Stimulated activated effector memory CD8-positive, alpha-beta T cell treated with anti-CD3 and anti-CD28 coated beads, Interleukin-12 subunit alpha, Interleukin-12 subunit beta, amount 100 ng/mL, for 72 hours (primary cell): ENCODE measurements at regions not wholly inside any gene's neighbourhood (a gene's known extent, or its start where the extent isn't known, plus 50 kb on each side); places are given as distances from the start of the nearest gene placed in this dataset.
A peak's percentile ranks its signal among the peaks of the same experiment; 100 is the strongest.

Source experiments
- ATAC-seq: fragments of 150-1000 bp; cut with Tn5 transposase; 2 replicates; pipeline ENCODE4 v1.10.0; 2021
- DNase-seq, 2 donors: peaks; one replicate each; pipeline ENCODE4 v3.0.0; 2021 to 2022; ENCODE audit warnings: low spot score in 2 of 2
- H3K27ac Mint-ChIP-seq: one replicate; pipeline ENCODE4 v1.8.0; 2022; ENCODE audit warnings: mild to moderate bottlenecking, mixed read lengths
- H3K36me3 Mint-ChIP-seq: one replicate; pipeline ENCODE4 v1.8.0; 2022; ENCODE audit warnings: mild to moderate bottlenecking, mixed read lengths
- H3K4me1 Mint-ChIP-seq: one replicate; pipeline ENCODE4 v1.8.0; 2022; ENCODE audit warnings: mixed read lengths
- H3K4me3 Mint-ChIP-seq: one replicate; pipeline ENCODE4 v1.8.0; 2022; ENCODE audit warnings: mild to moderate bottlenecking, mixed read lengths
- H3K9me3 Mint-ChIP-seq: one replicate; pipeline ENCODE4 v1.8.0; 2022; ENCODE audit warnings: mixed read lengths

GRCh38 chr3:27585429-27585828, 101.2 kb upstream of the SLC4A7 start:
- Mint-ChIP-seq H3K27ac (no peak overlapping the region), H3K4me3 (no peak overlapping the region), H3K4me1 (peaks cover 10% of the 10 kb centered on the region), H3K36me3 (no peaks in the 10 kb centered on the region), H3K9me3 (no peaks in the 10 kb centered on the region)
- DNase-seq (no peak), ATAC-seq (no peak)

GRCh38 chr3:27584874-27585273, 100.7 kb upstream of the SLC4A7 start:
- Mint-ChIP-seq H3K27ac (no peak overlapping the region), H3K36me3 (no peaks in the 10 kb centered on the region), H3K4me1 (peaks cover 4% of the 10 kb centered on the region), H3K4me3 (no peak overlapping the region), H3K9me3 (no peaks in the 10 kb centered on the region)
- no peak for DNase-seq
- ATAC-seq = no peak

- Mint-ChIP-seq H3K9me3 (no peaks in the 10 kb centered on the region), H3K4me1 (peaks cover 5% of the 10 kb centered on the region), H3K4me3 (no peak overlapping the region), H3K27ac (peak overlapping the region; percentile 46), H3K36me3 (no peaks in the 10 kb centered on the region)
- DNase-seq (no peak), ATAC-seq (no peak)
Measured at GRCh38 chr3:27581852-27582251, 97.7 kb upstream of the SLC4A7 start.

- Mint-ChIP-seq H3K36me3 (no peaks in the 10 kb centered on the region), H3K4me1 (peaks cover 14% of the 10 kb centered on the region), H3K4me3 (no peak overlapping the region), H3K9me3 (no peaks in the 10 kb centered on the region), H3K27ac (no peak overlapping the region)
- DNase-seq = no peak
- no peak for ATAC-seq
Measured at GRCh38 chr3:27578032-27578431, 93.8 kb upstream of the SLC4A7 start.

GRCh38 chr3:27577504-27577903, 93.3 kb upstream of the SLC4A7 start:
- Mint-ChIP-seq H3K9me3 (no peaks in the 10 kb centered on the region), H3K4me1 (peaks cover 14% of the 10 kb centered on the region), H3K36me3 (no peaks in the 10 kb centered on the region), H3K27ac (no peak overlapping the region), H3K4me3 (no peak overlapping the region)
- ATAC-seq (no peak), DNase-seq (no peak)

- Mint-ChIP-seq H3K4me1 (peaks cover 14% of the 10 kb centered on the region), H3K36me3 (no peaks in the 10 kb centered on the region), H3K9me3 (no peaks in the 10 kb centered on the region), H3K4me3 (no peak overlapping the region), H3K27ac (no peak overlapping the region)
- ATAC-seq (no peak), DNase-seq (no peak)
Measured at GRCh38 chr3:27576171-27576570, 92.0 kb upstream of the SLC4A7 start.

- peak overlapping the region; percentile 77 for H3K27ac Mint-ChIP-seq
- H3K4me3 Mint-ChIP-seq = no peak overlapping the region
- no peaks in the 10 kb centered on the region for H3K36me3 Mint-ChIP-seq
- no peaks in the 10 kb centered on the region for H3K9me3 Mint-ChIP-seq
- DNase-seq (no peak), ATAC-seq (peak; percentile 62)
- H3K4me1 Mint-ChIP-seq = peaks cover 14% of the 10 kb centered on the region
Measured at GRCh38 chr3:27575499-27575898, 91.3 kb upstream of the SLC4A7 start.

- DNase-seq (no peak), ATAC-seq (no peak)
- Mint-ChIP-seq H3K36me3 (no peaks in the 10 kb centered on the region), H3K9me3 (no peaks in the 10 kb centered on the region), H3K27ac (no peak overlapping the region), H3K4me3 (no peak overlapping the region), H3K4me1 (peaks cover 10% of the 10 kb centered on the region)
Measured at GRCh38 chr3:27574438-27574795, 90.2 kb upstream of the SLC4A7 start.

- H3K36me3 Mint-ChIP-seq = no peaks in the 10 kb centered on the region
- no peak for DNase-seq
Measured at GRCh38 chr3:27573780-27574437, 89.7 kb upstream of the SLC4A7 start.

GRCh38 chr3:27573138-27573537, 89.0 kb upstream of the SLC4A7 start:
- no peak for DNase-seq
- no peak for ATAC-seq
- H3K4me3 Mint-ChIP-seq = no peak overlapping the region
- no peaks in the 10 kb centered on the region for H3K36me3 Mint-ChIP-seq
- no peak overlapping the region for H3K27ac Mint-ChIP-seq
- no peaks in the 10 kb centered on the region for H3K9me3 Mint-ChIP-seq
- peaks cover 9% of the 10 kb centered on the region for H3K4me1 Mint-ChIP-seq

More at GRCh38 chr3:27573780-27574437, 89.7 kb upstream of the SLC4A7 start:
- H3K27ac Mint-ChIP-seq = no peak overlapping the region
- peaks cover 9% of the 10 kb centered on the region for H3K4me1 Mint-ChIP-seq
- ATAC-seq = no peak
- H3K4me3 Mint-ChIP-seq = no peak overlapping the region
- no peaks in the 10 kb centered on the region for H3K9me3 Mint-ChIP-seq

- Mint-ChIP-seq H3K9me3 (no peaks in the 10 kb centered on the region), H3K4me1 (peaks cover 9% of the 10 kb centered on the region), H3K36me3 (no peaks in the 10 kb centered on the region), H3K4me3 (no peak overlapping the region), H3K27ac (no peak overlapping the region)
- ATAC-seq (no peak), DNase-seq (no peak)
Measured at GRCh38 chr3:27571345-27571744, 87.2 kb upstream of the SLC4A7 start.

GRCh38 chr3:27570421-27571106, 86.4 kb upstream of the SLC4A7 start:
- Mint-ChIP-seq H3K9me3 (no peaks in the 10 kb centered on the region), H3K27ac (no peak overlapping the region), H3K4me3 (no peak overlapping the region), H3K36me3 (no peaks in the 10 kb centered on the region), H3K4me1 (peaks cover 6% of the 10 kb centered on the region)
- ATAC-seq (no peak), DNase-seq (no peak)

GRCh38 chr3:27568393-27568792, 84.2 kb upstream of the SLC4A7 start:
- ATAC-seq (no peak), DNase-seq (no peak)
- no peaks in the 10 kb centered on the region for H3K9me3 Mint-ChIP-seq
- peaks cover 6% of the 10 kb centered on the region for H3K4me1 Mint-ChIP-seq
- no peak overlapping the region for H3K27ac Mint-ChIP-seq
- no peak overlapping the region for H3K4me3 Mint-ChIP-seq
- H3K36me3 Mint-ChIP-seq = no peaks in the 10 kb centered on the region

- Mint-ChIP-seq H3K27ac (no peak overlapping the region), H3K36me3 (no peaks in the 10 kb centered on the region), H3K9me3 (no peaks in the 10 kb centered on the region), H3K4me1 (peaks cover 6% of the 10 kb centered on the region), H3K4me3 (no peak overlapping the region)
- ATAC-seq = no peak
- no peak for DNase-seq
Measured at GRCh38 chr3:27567251-27567650, 83.1 kb upstream of the SLC4A7 start.

GRCh38 chr3:27565201-27565852, 81.1 kb upstream of the SLC4A7 start:
- no peak for ATAC-seq
- Mint-ChIP-seq H3K4me3 (no peak overlapping the region), H3K9me3 (no peaks in the 10 kb centered on the region), H3K36me3 (no peaks in the 10 kb centered on the region), H3K27ac (no peak overlapping the region), H3K4me1 (peaks cover 6% of the 10 kb centered on the region)
- no peak for DNase-seq

- DNase-seq = no peak
- H3K4me3 Mint-ChIP-seq = no peak overlapping the region
- no peaks in the 10 kb centered on the region for H3K9me3 Mint-ChIP-seq
- H3K36me3 Mint-ChIP-seq = no peaks in the 10 kb centered on the region
- H3K4me1 Mint-ChIP-seq = peaks cover 6% of the 10 kb centered on the region
- no peak overlapping the region for H3K27ac Mint-ChIP-seq
- ATAC-seq = no peak
Measured at GRCh38 chr3:27561576-27561975, 77.4 kb upstream of the SLC4A7 start.
